Activated T-helper 2 cell treated with anti-CD3 and anti-CD28 coated beads, Interferon-gamma antibody, Interleukin-2, Interleukin-4, amounts not matched to agents 10 μg/mL and 5 μg/mL and 100 μg/mL, durations not matched to agents 14 hours and 24 hours and 36 hours (primary cell): ENCODE measurements at regions not wholly inside any gene's neighbourhood (a gene's known extent, or its start where the extent isn't known, plus 50 kb on each side); places are given as distances from the start of the nearest gene placed in this dataset.

Source experiments
- DNase-seq: peaks from one replicate; pipeline ENCODE4 v3.0.0; 2021; ENCODE audit warnings: low spot score
- H3K27ac Mint-ChIP-seq: one replicate; pipeline ENCODE4 v1.8.0; 2021; ENCODE audit warnings: mixed read lengths
- H3K27me3 Mint-ChIP-seq: one replicate; pipeline ENCODE4 v1.8.0; 2021; ENCODE audit warnings: low read depth, mixed read lengths
- H3K36me3 Mint-ChIP-seq: one replicate; pipeline ENCODE4 v1.8.0; 2021; ENCODE audit warnings: low read depth, mixed read lengths
- H3K4me1 Mint-ChIP-seq: one replicate; pipeline ENCODE4 v1.8.0; 2021; ENCODE audit warnings: low read depth, mixed read lengths
- H3K4me3 Mint-ChIP-seq: one replicate; pipeline ENCODE4 v1.8.0; 2021; ENCODE audit warnings: low read depth, mild to moderate bottlenecking, moderate library complexity, mixed read lengths
- H3K9me3 Mint-ChIP-seq: one replicate; pipeline ENCODE4 v1.8.0; 2021; ENCODE audit warnings: mixed read lengths
- intact Hi-C: fragments of 100-400 bp; cut with micrococcal nuclease; formaldehyde crosslinking; loops from one replicate; pipeline ENCODE4 v1.15.1; 2023

GRCh38 chr5:54362434-54362833 is 52.1 kb upstream of the ARL15 start:
- Mint-ChIP-seq H3K27me3 (peaks cover 4% of the 10 kb centered on the region), H3K4me1 (no peaks in the 10 kb centered on the region), H3K4me3 (no peak overlapping the region), H3K36me3 (no peaks in the 10 kb centered on the region), H3K9me3 (no peaks in the 10 kb centered on the region), H3K27ac (no peak overlapping the region)
- DNase-seq, result no peak
- intact Hi-C loops, result no loop called here

- Mint-ChIP-seq H3K4me1 (no peaks in the 10 kb centered on the region), H3K4me3 (no peak overlapping the region), H3K9me3 (no peaks in the 10 kb centered on the region), H3K27me3 (peaks cover 4% of the 10 kb centered on the region), H3K36me3 (no peaks in the 10 kb centered on the region), H3K27ac (no peak overlapping the region)
- intact Hi-C loops, result no loop called here
- no peak for DNase-seq
Measured at GRCh38 chr5:54361691-54362411, 51.5 kb upstream of the ARL15 start.

- DNase-seq, result no peak
- intact Hi-C loops, result no loop called here
- H3K36me3 Mint-ChIP-seq, result no peaks in the 10 kb centered on the region
- peaks cover 4% of the 10 kb centered on the region for H3K27me3 Mint-ChIP-seq
- no peaks in the 10 kb centered on the region for H3K9me3 Mint-ChIP-seq
- no peak overlapping the region for H3K4me3 Mint-ChIP-seq
- no peak overlapping the region for H3K27ac Mint-ChIP-seq
- no peaks in the 10 kb centered on the region for H3K4me1 Mint-ChIP-seq
Measured at GRCh38 chr5:54360925-54361662, 50.7 kb upstream of the ARL15 start.
